IPS DF 4.7 (cell line): ENCODE measurements at regions not wholly inside any gene's neighbourhood (a gene's known extent, or its start where the extent isn't known, plus 50 kb on each side); places are given as distances from the start of the nearest gene placed in this dataset.
"Not testable (repeated sequence)": the region's sequence is repeated elsewhere in the genome, so short reads cannot be mapped to it uniquely, and the experiment has no call there.

Experiments used
- DNase-seq: peaks from one replicate; pipeline ENCODE4 v3.0.0-alpha.2; 2013; ENCODE audit warnings: low spot score; ENCODE audit errors: extremely low read depth

DNA sequence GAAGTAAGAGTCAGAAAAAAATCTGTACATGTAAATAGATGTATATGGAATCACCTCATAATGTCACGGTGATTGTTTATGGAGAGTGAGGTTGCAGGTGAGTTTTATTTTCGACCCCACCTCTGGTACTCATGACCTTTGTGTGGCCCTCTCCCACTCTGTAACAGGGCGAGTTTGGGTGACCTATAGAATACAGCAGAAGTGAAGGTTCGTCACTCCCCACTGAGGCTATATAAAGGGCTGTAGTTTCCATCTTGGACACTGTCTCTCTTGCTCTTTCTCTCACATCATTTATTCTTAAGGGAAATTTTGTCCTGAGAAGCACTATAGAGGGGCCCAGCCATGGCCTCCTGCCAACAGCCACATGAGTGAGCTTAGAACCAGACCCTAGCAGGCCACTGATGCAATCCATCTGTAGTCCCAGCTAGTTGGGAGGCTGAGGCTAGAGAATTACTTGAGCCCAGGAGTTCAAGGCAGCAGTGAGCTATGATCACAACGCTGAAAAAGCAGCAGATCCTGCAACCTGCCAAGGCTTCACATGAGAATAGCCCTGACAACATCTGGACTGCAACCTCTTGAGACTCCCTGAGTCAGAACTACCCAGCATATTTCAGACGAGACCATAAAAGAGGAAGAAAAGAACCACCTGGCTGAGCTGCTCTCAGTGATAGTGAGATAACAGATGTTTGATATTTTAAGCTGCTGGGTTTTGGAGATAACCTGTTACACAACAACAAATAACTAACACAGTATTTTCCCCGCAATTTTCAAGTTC lies 74.3 kb upstream of the SLC1A4 start:
- DNase-seq: no peak

GRCh38 chr2:64915510-64915900 lies 73.7 kb upstream of the SLC1A4 start:
- no peak for DNase-seq

- no peak for DNase-seq
These were observed 70.8 kb upstream of the SLC1A4 start for GRCh38 chr2:64918220-64918886.

GRCh38 chr2:64919261-64919660 lies 69.9 kb upstream of the SLC1A4 start:
- DNase-seq: no peak

DNA sequence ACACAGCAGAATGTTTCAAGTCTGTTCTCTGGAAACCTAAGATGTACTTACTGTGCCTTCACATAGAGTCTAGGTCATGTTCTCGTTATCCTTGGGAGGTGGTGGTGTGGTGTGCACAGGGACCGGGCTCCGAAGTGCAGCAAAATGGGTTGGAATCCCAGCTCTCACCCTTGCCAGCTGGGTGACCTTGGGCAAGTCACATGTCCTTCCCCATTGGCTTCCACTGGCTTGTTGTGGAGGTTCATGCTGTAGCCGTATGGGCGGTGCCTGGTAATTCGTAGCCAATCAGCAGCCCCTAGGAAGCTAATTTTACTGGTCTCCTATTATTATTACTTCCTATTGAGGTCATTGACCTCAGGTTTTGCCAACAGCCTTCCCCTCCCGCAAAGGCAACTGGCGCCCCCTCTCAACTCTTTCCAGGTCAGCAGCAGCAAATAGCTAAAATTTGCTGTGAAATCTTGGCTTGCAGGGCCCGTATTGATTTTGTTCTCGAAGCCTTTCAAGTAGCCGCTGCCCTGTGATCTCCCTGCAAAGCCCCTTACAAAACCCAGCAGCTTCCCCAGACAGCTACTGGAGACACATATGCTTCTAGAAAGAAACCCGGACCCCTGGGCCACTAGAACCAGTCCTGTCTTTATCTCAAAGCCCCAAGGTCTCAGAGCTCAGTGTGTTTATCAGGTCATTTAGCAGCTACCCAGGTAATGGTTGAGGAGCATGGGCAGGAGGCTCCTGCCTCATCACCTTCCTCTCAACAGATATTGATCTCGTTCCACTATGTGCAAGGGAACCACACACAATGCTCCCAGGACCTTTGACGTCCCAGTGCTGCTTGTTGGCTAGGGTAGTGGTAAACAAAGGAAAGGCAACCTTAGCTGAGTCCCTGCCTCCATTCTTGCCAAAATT lies 66.5 kb upstream of the SLC1A4 start:
- no peak for DNase-seq

GRCh38 chr2:64923385-64923710 lies 65.9 kb upstream of the SLC1A4 start:
- no peak for DNase-seq

- no peak for DNase-seq
These were observed 64.8 kb upstream of the SLC1A4 start for GRCh38 chr2:64924170-64924934.

- not testable (repeated sequence) for DNase-seq
These were observed 63.1 kb upstream of the SLC1A4 start for GRCh38 chr2:64925930-64926722.

- no peak for DNase-seq
These were observed 60.4 kb upstream of the SLC1A4 start for GRCh38 chr2:64928813-64929212.

- no peak for DNase-seq
These were observed 59.9 kb upstream of the SLC1A4 start for GRCh38 chr2:64929333-64929732.

DNA sequence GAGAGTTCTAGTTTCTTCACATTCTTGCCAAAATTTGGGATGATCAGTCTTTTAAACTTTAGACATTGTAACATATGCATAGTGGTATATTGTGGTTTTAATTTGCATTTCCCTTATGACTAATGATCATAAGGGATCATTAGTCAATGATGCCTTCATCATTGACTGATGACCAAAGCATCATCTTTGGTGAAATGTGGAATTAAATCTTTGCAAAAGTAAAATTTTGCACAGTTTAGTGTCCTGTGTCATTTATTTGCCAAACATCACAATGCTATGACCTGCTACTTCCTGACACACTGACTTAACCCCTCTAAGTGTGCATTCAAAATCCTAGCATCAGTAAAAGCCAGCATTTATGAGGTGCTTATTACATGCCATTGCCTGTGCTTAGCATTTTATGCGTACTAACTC lies 58.9 kb upstream of the SLC1A4 start:
- DNase-seq: no peak

DNA sequence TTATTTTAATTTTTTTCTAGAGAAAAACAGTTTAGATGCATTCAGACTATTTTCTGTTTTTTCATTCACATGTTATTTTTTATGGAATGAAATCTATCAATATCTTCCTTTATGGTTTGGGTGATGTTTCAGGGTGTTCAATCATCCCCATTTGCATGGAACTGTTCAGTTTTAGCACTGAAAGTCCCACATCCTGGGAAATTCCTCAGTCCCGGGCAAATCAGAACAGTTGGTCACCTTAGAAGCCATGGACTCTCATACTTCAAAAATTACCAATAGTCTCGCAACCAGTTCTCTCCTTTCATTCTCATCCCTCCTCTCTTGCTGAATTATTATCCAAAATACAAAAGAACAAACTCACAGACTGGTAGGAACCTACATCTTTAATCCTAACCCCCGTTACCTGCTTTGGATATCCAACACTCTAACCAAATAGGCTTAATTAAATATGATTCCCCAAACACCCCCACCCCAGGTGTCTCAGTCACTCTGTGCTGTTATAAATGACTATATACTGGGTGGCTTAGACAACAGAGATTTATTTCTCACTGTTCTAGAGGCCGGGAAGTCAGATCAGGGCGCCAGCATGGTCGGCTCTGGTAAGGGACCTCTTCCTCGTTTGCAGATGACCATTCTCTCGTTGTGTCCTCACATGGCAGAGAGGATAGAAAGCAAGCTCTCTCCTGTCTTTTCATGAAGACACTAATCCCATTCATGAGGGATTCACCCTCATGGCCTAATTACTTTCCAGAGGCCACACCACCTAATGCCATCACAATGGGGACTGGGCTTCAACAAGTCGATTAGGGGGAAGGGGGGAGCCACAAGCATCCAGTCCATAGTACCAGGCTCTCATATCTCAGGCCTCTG lies 57.7 kb upstream of the SLC1A4 start:
- DNase-seq: no peak

GRCh38 chr2:64932116-64932370 lies 57.2 kb upstream of the SLC1A4 start:
- no peak for DNase-seq

GRCh38 chr2:64932371-64933216 lies 56.6 kb upstream of the SLC1A4 start:
- DNase-seq: no peak

GRCh38 chr2:64934530-64934929 lies 54.7 kb upstream of the SLC1A4 start:
- no peak for DNase-seq

DNA sequence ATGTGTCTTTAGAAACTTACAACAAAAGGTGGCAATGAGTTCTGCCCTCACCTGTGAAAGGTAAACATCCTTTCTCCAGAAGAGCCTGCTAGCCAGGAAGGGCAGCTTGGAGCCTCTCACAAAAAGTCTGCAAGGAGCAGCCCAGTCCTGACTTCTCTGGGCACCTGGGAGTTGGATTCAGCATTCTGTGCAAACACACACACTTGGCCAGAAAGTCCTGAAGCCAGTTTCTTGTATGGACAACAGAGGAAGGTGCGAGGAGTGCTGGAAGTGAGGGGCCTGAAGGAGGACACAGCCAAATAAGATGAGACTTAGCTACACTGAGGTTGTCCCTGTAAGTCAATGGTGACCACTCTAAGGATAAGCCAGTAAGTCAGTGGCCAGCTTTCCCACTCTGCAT lies 52.4 kb upstream of the SLC1A4 start:
- no peak for DNase-seq

DNA sequence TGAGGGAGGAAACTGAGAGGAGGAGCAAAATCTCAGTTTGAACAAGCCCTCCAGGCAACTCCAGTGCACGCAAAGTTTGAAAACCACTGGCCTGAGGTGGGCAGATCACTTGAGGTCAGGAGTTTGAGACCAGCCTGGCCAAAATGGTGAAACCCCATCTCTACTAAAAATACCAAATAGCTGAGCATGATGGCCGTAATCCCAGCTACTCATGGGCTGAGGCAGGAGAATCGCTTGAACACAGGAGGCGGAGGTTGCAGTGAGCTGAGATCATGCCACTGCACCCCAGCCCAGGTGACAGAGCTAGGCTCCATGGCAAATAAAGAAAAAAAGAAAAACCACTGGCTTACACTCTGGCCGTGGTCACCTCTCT lies 51.9 kb upstream of the SLC1A4 start:
- DNase-seq: not testable (repeated sequence)

GRCh38 chr2:64937687-64938491 lies 51.3 kb upstream of the SLC1A4 start:
- DNase-seq: no peak
